ENCODE measurements at regions not wholly inside any gene's neighbourhood (a gene's known extent, or its start where the extent isn't known, plus 50 kb on each side); places are given as distances from the start of the nearest gene placed in this dataset.

- TF ChIP-seq, protein P1, sequence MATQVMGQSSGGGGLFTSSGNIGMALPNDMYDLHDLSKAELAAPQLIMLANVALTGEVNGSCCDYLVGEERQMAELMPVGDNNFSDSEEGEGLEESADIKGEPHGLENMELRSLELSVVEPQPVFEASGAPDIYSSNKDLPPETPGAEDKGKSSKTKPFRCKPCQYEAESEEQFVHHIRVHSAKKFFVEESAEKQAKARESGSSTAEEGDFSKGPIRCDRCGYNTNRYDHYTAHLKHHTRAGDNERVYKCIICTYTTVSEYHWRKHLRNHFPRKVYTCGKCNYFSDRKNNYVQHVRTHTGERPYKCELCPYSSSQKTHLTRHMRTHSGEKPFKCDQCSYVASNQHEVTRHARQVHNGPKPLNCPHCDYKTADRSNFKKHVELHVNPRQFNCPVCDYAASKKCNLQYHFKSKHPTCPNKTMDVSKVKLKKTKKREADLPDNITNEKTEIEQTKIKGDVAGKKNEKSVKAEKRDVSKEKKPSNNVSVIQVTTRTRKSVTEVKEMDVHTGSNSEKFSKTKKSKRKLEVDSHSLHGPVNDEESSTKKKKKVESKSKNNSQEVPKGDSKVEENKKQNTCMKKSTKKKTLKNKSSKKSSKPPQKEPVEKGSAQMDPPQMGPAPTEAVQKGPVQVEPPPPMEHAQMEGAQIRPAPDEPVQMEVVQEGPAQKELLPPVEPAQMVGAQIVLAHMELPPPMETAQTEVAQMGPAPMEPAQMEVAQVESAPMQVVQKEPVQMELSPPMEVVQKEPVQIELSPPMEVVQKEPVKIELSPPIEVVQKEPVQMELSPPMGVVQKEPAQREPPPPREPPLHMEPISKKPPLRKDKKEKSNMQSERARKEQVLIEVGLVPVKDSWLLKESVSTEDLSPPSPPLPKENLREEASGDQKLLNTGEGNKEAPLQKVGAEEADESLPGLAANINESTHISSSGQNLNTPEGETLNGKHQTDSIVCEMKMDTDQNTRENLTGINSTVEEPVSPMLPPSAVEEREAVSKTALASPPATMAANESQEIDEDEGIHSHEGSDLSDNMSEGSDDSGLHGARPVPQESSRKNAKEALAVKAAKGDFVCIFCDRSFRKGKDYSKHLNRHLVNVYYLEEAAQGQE (IDR thresholded peaks at IDR 0.05; ENCODE audit: insufficient replicate concordance, low read depth): no peak
- no peak for TF ChIP-seq CTCF (IDR thresholded peaks at IDR 0.05; ENCODE audit: insufficient read depth, low read length)
- TF ChIP-seq SPI1 (IDR thresholded peaks at IDR 0.05; ENCODE audit: borderline replicate concordance, low read depth): no peak
- TF ChIP-seq GABPA (IDR thresholded peaks at IDR 0.05; ENCODE audit: low read depth): no peak
- no peak for TF ChIP-seq POLR2AphosphoS5 (IDR thresholded peaks at IDR 0.05; ENCODE audit: low read depth)
These were observed 395.0 kb downstream of the PCDH10 start for GRCh38 chr4:133544097-133544496.
